MM.1S (cell line): ENCODE measurements at regions not wholly inside any gene's neighbourhood (a gene's known extent, or its start where the extent isn't known, plus 50 kb on each side); places are given as distances from the start of the nearest gene placed in this dataset.
A peak's percentile ranks its signal among the peaks of the same experiment; 100 is the strongest.

ENCODE experiments used
- DNase-seq: peaks from one replicate; pipeline ENCODE4 v3.0.0-alpha.2; 2015
- H2AFZ ChIP-seq: fragments of 300-600 bp; sonication (generic); 2 replicates; pipeline ENCODE4 v1.6.0; 2016; ENCODE audit warnings: antibody characterized with exemption, low read length
- H3F3A ChIP-seq: fragments of 300-600 bp; sonication (generic); 2 replicates; pipeline ENCODE4 v1.6.1; 2016; ENCODE audit warnings: mild to moderate bottlenecking, antibody characterized with exemption, low read length, moderate library complexity, mixed read lengths; ENCODE audit not compliant: insufficient read depth
- H3K27ac ChIP-seq: fragments of 300-600 bp; sonication (generic); 2 replicates; pipeline ENCODE4 v1.5.1; 2016; ENCODE audit warnings: mild to moderate bottlenecking, low read length
- H3K27me3 ChIP-seq: fragments of 300-600 bp; sonication (generic); replicated peaks from 2 replicates; pipeline ENCODE4 v1.6.0; 2016; ENCODE audit warnings: low read length; ENCODE audit not compliant: insufficient read depth
- H3K36me3 ChIP-seq: fragments of 300-600 bp; sonication (generic); replicated peaks from 2 replicates; pipeline ENCODE4 v1.6.1; 2016; ENCODE audit warnings: mild to moderate bottlenecking, low read length, mixed read lengths; ENCODE audit not compliant: insufficient read depth
- H3K4me1 ChIP-seq: fragments of 300-600 bp; sonication (generic); 2 replicates; pipeline ENCODE4 v1.6.1; 2016; ENCODE audit warnings: low read length, mixed read lengths
- H3K4me2 ChIP-seq: fragments of 300-600 bp; sonication (generic); 2 replicates; pipeline ENCODE4 v1.6.0; 2016; ENCODE audit warnings: low read depth, low read length
- H3K4me3 ChIP-seq: fragments of 300-600 bp; sonication (generic); 2 replicates; pipeline ENCODE4 v1.5.1; 2016; ENCODE audit warnings: low read length, mixed read lengths
- H3K79me2 ChIP-seq: fragments of 300-600 bp; sonication (generic); 2 replicates; pipeline ENCODE4 v1.6.1; 2016; ENCODE audit warnings: mixed run types, low read length, mixed read lengths
- H3K9ac ChIP-seq: fragments of 300-600 bp; sonication (generic); 2 replicates; pipeline ENCODE4 v1.6.1; 2016; ENCODE audit warnings: low read length, mixed read lengths
- H3K9me2 ChIP-seq: fragments of 300-600 bp; sonication (generic); replicated peaks from 2 replicates; pipeline ENCODE4 v1.6.1; 2016; ENCODE audit warnings: mild to moderate bottlenecking, low read length, mixed read lengths; ENCODE audit not compliant: insufficient read depth
- H3K9me3 ChIP-seq: fragments of 300-600 bp; sonication (generic); replicated peaks from 2 replicates; pipeline ENCODE4 v1.6.1; 2016; ENCODE audit warnings: mild to moderate bottlenecking, low read length, mixed read lengths; ENCODE audit not compliant: insufficient read depth
- H4K20me1 ChIP-seq: fragments of 300-600 bp; sonication (generic); 2 replicates; pipeline ENCODE4 v1.6.1; 2016; ENCODE audit warnings: mild to moderate bottlenecking, low read length, moderate library complexity, mixed read lengths; ENCODE audit not compliant: insufficient read depth
- CTCF ChIP-seq: fragments of 300-600 bp; sonication (generic); IDR thresholded peaks from 2 replicates; pipeline ENCODE4 v1.5.1; 2016; ENCODE audit warnings: antibody characterized with exemption, low read length, mixed read lengths
- EZH2 ChIP-seq: fragments of 300-600 bp; sonication (generic); optimal IDR thresholded peaks from 2 replicates; pipeline ENCODE3; 2017; ENCODE audit warnings: low read depth, mild to moderate bottlenecking, antibody characterized with exemption, low read length, mixed read lengths
- EZH2phosphoT487 ChIP-seq: fragments of 300-600 bp; sonication (generic); IDR thresholded peaks from 2 replicates; pipeline ENCODE4 v1.6.1; 2018; ENCODE audit warnings: antibody characterized with exemption, low read length

DNA sequence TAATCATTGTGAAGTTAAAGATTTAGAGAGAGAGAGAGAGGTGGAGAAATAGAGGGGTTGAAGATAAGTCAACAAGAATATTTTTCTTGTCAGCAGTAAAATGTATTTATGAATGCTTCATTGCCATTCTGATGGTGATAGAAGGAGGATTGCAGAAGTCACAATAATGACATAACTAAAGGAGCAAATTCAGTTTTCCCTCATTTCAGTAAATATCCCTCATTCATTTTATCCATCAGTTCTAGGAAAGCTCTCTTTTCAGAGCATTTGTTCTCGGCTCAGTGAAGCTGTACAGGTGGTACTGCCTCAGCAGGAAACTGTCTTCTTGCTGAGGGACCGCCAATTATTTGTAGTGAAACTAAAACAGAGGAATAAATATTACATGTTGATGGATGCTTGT is 681.4 kb downstream of the CETN3 start:
- H3K4me2 ChIP-seq = peak overlapping the region; percentile 38

DNA sequence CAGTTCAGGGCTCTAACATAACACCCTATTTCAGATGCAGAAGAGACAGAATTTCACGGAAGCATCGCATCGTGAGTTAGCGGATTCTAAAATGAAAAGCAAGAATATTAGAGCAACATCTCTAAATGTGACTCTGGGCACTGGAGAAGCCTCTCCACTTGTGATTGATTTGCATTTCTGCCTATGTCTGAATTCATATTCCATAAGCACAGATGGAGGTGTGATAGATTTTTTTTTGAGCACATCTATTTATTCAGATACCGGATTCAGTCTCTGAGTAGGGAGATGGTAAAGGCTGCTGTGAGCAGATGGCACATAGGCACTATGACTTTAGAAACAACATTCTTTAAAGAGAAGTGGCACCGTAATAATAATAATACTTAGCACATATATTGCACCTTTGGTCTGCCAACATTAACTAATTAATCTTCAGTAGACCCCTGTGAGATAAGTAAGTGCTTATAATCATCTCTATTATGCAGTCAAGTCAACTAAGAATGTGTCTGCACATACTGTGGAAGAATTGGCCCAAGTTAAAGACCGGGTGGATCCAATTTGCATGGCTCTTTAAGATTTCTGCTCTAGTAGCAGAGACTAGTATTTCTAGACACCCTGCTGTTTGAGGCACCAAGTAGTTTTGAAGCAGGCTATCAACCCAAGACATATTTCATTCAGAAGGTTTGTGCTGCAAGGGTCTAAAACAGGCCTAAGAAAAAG is 685.0 kb downstream of the CETN3 start:
- H3K36me3 ChIP-seq = no peaks in the 10 kb centered on the region
- H3K4me3 ChIP-seq = no peak overlapping the region
- no peaks in the 10 kb centered on the region for H3F3A ChIP-seq
- no peaks in the 10 kb centered on the region for H4K20me1 ChIP-seq
- no peaks in the 10 kb centered on the region for H3K79me2 ChIP-seq
- H3K9me2 ChIP-seq = no peaks in the 10 kb centered on the region
- no peak for TF ChIP-seq CTCF
- TF ChIP-seq EZH2phosphoT487 = no peak
- no peak for TF ChIP-seq EZH2
- no peak overlapping the region for H2AFZ ChIP-seq
- no peak overlapping the region for H3K9ac ChIP-seq
- DNase-seq = no peak
- no peaks in the 10 kb centered on the region for H3K9me3 ChIP-seq
- no peaks in the 10 kb centered on the region for H3K27me3 ChIP-seq
- H3K4me1 ChIP-seq = peaks cover 19% of the 10 kb centered on the region
- H3K27ac ChIP-seq = no peak overlapping the region
- no peak overlapping the region for H3K4me2 ChIP-seq

More for the DNA sequence above, 681.4 kb downstream of the CETN3 start:
- DNase-seq = peak; percentile 20
- Histone ChIP-seq H3K27ac (no peak overlapping the region), H3K27me3 (no peaks in the 10 kb centered on the region), H3F3A (no peaks in the 10 kb centered on the region), H3K9ac (no peak overlapping the region), H4K20me1 (no peaks in the 10 kb centered on the region), H3K9me2 (no peaks in the 10 kb centered on the region), H3K4me1 (peaks cover 26% of the 10 kb centered on the region), H2AFZ (peak overlapping the region; percentile 5; the same call in 1 of the 2 replicates), H3K36me3 (no peaks in the 10 kb centered on the region), H3K79me2 (no peaks in the 10 kb centered on the region), H3K9me3 (no peaks in the 10 kb centered on the region), H3K4me3 (no peak overlapping the region)
- no peak for TF ChIP-seq EZH2phosphoT487
- no peak for TF ChIP-seq CTCF
- TF ChIP-seq EZH2 = no peak

GRCh38 chr5:89723907-89724306 is 685.6 kb downstream of the CETN3 start:
- H3K4me3 ChIP-seq = no peak overlapping the region
- H3K79me2 ChIP-seq = no peaks in the 10 kb centered on the region
- H3F3A ChIP-seq = no peaks in the 10 kb centered on the region
- no peak overlapping the region for H3K4me2 ChIP-seq
- no peaks in the 10 kb centered on the region for H3K27me3 ChIP-seq
- H3K27ac ChIP-seq = no peak overlapping the region
- no peaks in the 10 kb centered on the region for H3K36me3 ChIP-seq
- H4K20me1 ChIP-seq = no peaks in the 10 kb centered on the region
- H3K9me3 ChIP-seq = no peaks in the 10 kb centered on the region
- H3K4me1 ChIP-seq = peaks cover 14% of the 10 kb centered on the region
- TF ChIP-seq EZH2 (no peak), EZH2phosphoT487 (no peak), CTCF (no peak)
- no peaks in the 10 kb centered on the region for H3K9me2 ChIP-seq
- no peak overlapping the region for H3K9ac ChIP-seq
- DNase-seq = no peak
- H2AFZ ChIP-seq = no peak overlapping the region
